GM18867 (cell line): ENCODE measurements at regions not wholly inside any gene's neighbourhood (a gene's known extent, or its start where the extent isn't known, plus 50 kb on each side); places are given as distances from the start of the nearest gene placed in this dataset.

Experiments
- ATAC-seq: cut with Tn5 transposase; IDR thresholded peaks from one replicate; pipeline ENCODE4 v1.9.1; 2021; ENCODE audit warnings: mild to moderate bottlenecking, moderate library complexity; ENCODE audit not compliant: unreplicated experiment

GRCh38 chr4:132991111-132991510 lies 158.0 kb upstream of the PCDH10 start:
- no peak for ATAC-seq

GRCh38 chr4:132992686-132993085 lies 156.4 kb upstream of the PCDH10 start:
- ATAC-seq: no peak

- ATAC-seq: no peak
Observed at GRCh38 chr4:132998585-132999230, 150.4 kb upstream of the PCDH10 start.

GRCh38 chr4:133000012-133000411 lies 149.1 kb upstream of the PCDH10 start:
- ATAC-seq: no peak

GRCh38 chr4:133003169-133003568 lies 145.9 kb upstream of the PCDH10 start:
- ATAC-seq: no peak

GRCh38 chr4:133014473-133015135 lies 134.5 kb upstream of the PCDH10 start:
- no peak for ATAC-seq

GRCh38 chr4:133045288-133045687 lies 103.8 kb upstream of the PCDH10 start:
- ATAC-seq: no peak

- no peak for ATAC-seq
Observed at GRCh38 chr4:133046156-133046555, 102.9 kb upstream of the PCDH10 start.

GRCh38 chr4:133058701-133059100 lies 90.4 kb upstream of the PCDH10 start:
- no peak for ATAC-seq

GRCh38 chr4:133059117-133059516 lies 90.0 kb upstream of the PCDH10 start:
- ATAC-seq: no peak

GRCh38 chr4:133062851-133063250 lies 86.2 kb upstream of the PCDH10 start:
- ATAC-seq: no peak

GRCh38 chr4:133068083-133068482 lies 81.0 kb upstream of the PCDH10 start:
- no peak for ATAC-seq

GRCh38 chr4:133081246-133081645 lies 67.8 kb upstream of the PCDH10 start:
- no peak for ATAC-seq

GRCh38 chr4:133084421-133084820 lies 64.7 kb upstream of the PCDH10 start:
- no peak for ATAC-seq

- no peak for ATAC-seq
Observed at GRCh38 chr4:133095591-133095990, 53.5 kb upstream of the PCDH10 start.

- ATAC-seq: no peak
Observed at GRCh38 chr4:133096972-133097371, 52.1 kb upstream of the PCDH10 start.
